IMR-90 (cell line): ENCODE measurements at regions not wholly inside any gene's neighbourhood (a gene's known extent, or its start where the extent isn't known, plus 50 kb on each side); places are given as distances from the start of the nearest gene placed in this dataset.
A peak's percentile ranks its signal among the peaks of the same experiment; 100 is the strongest.

Source experiments
- ATAC-seq: fragments of 200-7000 bp; cut with Tn5 transposase; 2 replicates; pipeline ENCODE4 v1.9.1; 2020; ENCODE audit warnings: low read depth, mild to moderate bottlenecking, moderate library complexity
- BruUV-seq: library from RNA; stranded (reverse); fragments of 400-500 nt; replicated peaks from 2 replicates; lab custom pipeline; 2021; lab: Mats Ljungman, UMichigan
- CTCF ChIA-PET: fragments of 300-600 bp; formaldehyde crosslinking; extraction: SDS; loops from one replicate; lab custom pipeline; 2021; ENCODE audit warnings: antibody characterized with exemption; lab: Yijun Ruan, JAX
- POLR2A ChIA-PET: fragments of 300-600 bp; sonication (Branson Sonifier 250); formaldehyde crosslinking; loops from one replicate; lab custom pipeline; 2022; ENCODE audit warnings: antibody characterized with exemption; ENCODE audit not compliant: unreplicated experiment; lab: Charles Lee
- DNase-seq: peaks from one replicate; pipeline ENCODE4 v3.0.0; 2013
- H2AFZ ChIP-seq: replicated peaks from 2 replicates; pipeline ENCODE3; 2013; ENCODE audit warnings: low read length, mild to moderate bottlenecking; ENCODE audit not compliant: poor library complexity
- H2AK5ac ChIP-seq: 2 replicates; pipeline ENCODE4 v1.6.1; 2013; ENCODE audit warnings: low read depth, low read length, inconsistent platforms
- H2AK9ac ChIP-seq: replicated peaks from 2 replicates; pipeline ENCODE3; 2013; ENCODE audit warnings: mild to moderate bottlenecking, low read depth, low read length, moderate library complexity; ENCODE audit not compliant: poor library complexity
- H2BK120ac ChIP-seq: 2 replicates; pipeline ENCODE4 v1.6.1; 2013; ENCODE audit warnings: low read depth, low read length, inconsistent platforms
- H2BK15ac ChIP-seq: 3 replicates; pipeline ENCODE4 v1.6.1; 2013; ENCODE audit warnings: low read depth, low read length, inconsistent platforms
- H2BK20ac ChIP-seq: 2 replicates; pipeline ENCODE4 v1.6.1; 2013; ENCODE audit warnings: low read depth, mild to moderate bottlenecking, inconsistent platforms, low read length, moderate library complexity
- H2BK5ac ChIP-seq: 2 replicates; pipeline ENCODE4 v1.6.1; 2013; ENCODE audit warnings: mild to moderate bottlenecking, low read depth, low read length, inconsistent platforms; ENCODE audit not compliant: poor library complexity, severe bottlenecking
- H3K14ac ChIP-seq: replicated peaks from 2 replicates; pipeline ENCODE4 v1.6.1; 2013; ENCODE audit warnings: low read depth, low read length, inconsistent platforms
- H3K18ac ChIP-seq: 2 replicates; pipeline ENCODE4 v1.6.1; 2013; ENCODE audit warnings: low read depth, low read length, control low read depth
- H3K23ac ChIP-seq: 2 replicates; pipeline ENCODE4 v1.6.1; 2013; ENCODE audit warnings: low read depth, low read length, inconsistent platforms
- H3K27ac ChIP-seq: 2 replicates; pipeline ENCODE4 v1.5.1; 2013; ENCODE audit warnings: mild to moderate bottlenecking, control low read depth, low read length; ENCODE audit not compliant: insufficient read depth
- H3K27me3 ChIP-seq: 2 replicates; pipeline ENCODE4 v1.6.1; 2013; ENCODE audit warnings: low read length; ENCODE audit not compliant: control insufficient read depth, insufficient read depth
- H3K36me3 ChIP-seq: 2 replicates; pipeline ENCODE4 v1.6.1; 2013; ENCODE audit warnings: low read length, mixed read lengths; ENCODE audit not compliant: control insufficient read depth, insufficient read depth
- H3K4ac ChIP-seq: 2 replicates; pipeline ENCODE4 v1.6.1; 2013; ENCODE audit warnings: low read depth, low read length, inconsistent platforms
- H3K4me1 ChIP-seq: 2 replicates; pipeline ENCODE4 v1.6.1; 2013; ENCODE audit warnings: low read length, mixed read lengths; ENCODE audit not compliant: control insufficient read depth, insufficient read depth
- H3K4me2 ChIP-seq: 2 replicates; pipeline ENCODE4 v1.6.1; 2013; ENCODE audit warnings: low read depth, mild to moderate bottlenecking, control low read depth, low read length, moderate library complexity
- H3K4me3 ChIP-seq: 2 replicates; pipeline ENCODE4 v1.5.1; 2013; ENCODE audit warnings: low read depth, mild to moderate bottlenecking, control low read depth, low read length, moderate library complexity; ENCODE audit not compliant: insufficient read depth
- H3K56ac ChIP-seq: 2 replicates; pipeline ENCODE4 v1.6.1; 2013; ENCODE audit warnings: low read length, inconsistent platforms; ENCODE audit not compliant: insufficient read depth; ENCODE audit errors: extremely low read depth
- H3K79me1 ChIP-seq, 2 experiments: 2 replicates each; pipeline ENCODE4 v1.6.1; 2013; ENCODE audit warnings: low read length in 2 of 2, inconsistent platforms in 1 of 2, low read depth in 1 of 2
- H3K9ac ChIP-seq: 2 replicates; pipeline ENCODE4 v1.6.1; 2013; ENCODE audit warnings: low read depth, low read length, control low read depth
- H3K9me1 ChIP-seq: 2 replicates; pipeline ENCODE4 v1.6.1; 2013; ENCODE audit warnings: low read length, inconsistent platforms; ENCODE audit not compliant: insufficient read depth
- H3K9me3 ChIP-seq: 2 replicates; pipeline ENCODE4 v1.6.1; 2013; ENCODE audit warnings: low read length; ENCODE audit not compliant: control insufficient read depth, insufficient read depth
- H4K20me1 ChIP-seq: 2 replicates; pipeline ENCODE4 v1.6.1; 2013; ENCODE audit warnings: low read length, inconsistent platforms; ENCODE audit not compliant: insufficient read depth
- H4K5ac ChIP-seq: 2 replicates; pipeline ENCODE4 v1.6.1; 2013; ENCODE audit warnings: mild to moderate bottlenecking, low read depth, low read length, control low read depth
- H4K8ac ChIP-seq, 2 experiments: 2 replicates each; pipeline ENCODE4 v1.6.1; 2013; ENCODE audit warnings: low read depth in 2 of 2, low read length in 2 of 2, control low read depth in 1 of 2, inconsistent platforms in 1 of 2
- H4K91ac ChIP-seq: 2 replicates; pipeline ENCODE4 v1.6.1; 2013; ENCODE audit warnings: low read depth, low read length, inconsistent platforms; ENCODE audit not compliant: insufficient read depth
- BHLHE40 ChIP-seq: fragments of 150-350 bp; IDR thresholded peaks from 2 replicates; pipeline ENCODE4 v1.6.1; 2016; ENCODE audit warnings: mild to moderate bottlenecking, low read depth, low read length
- CEBPB ChIP-seq: IDR thresholded peaks from 2 replicates; pipeline ENCODE4 v1.6.1; 2012; ENCODE audit warnings: low read depth, low read length, improper control_type of control experiment
- FOS ChIP-seq: fragments of 150-350 bp; IDR thresholded peaks from 2 replicates; pipeline ENCODE4 v1.6.1; 2016; ENCODE audit warnings: low read depth, low read length
- MAFK ChIP-seq: IDR thresholded peaks from 2 replicates; pipeline ENCODE4 v1.6.1; 2012; ENCODE audit warnings: low read depth, low read length, improper control_type of control experiment
- MAZ ChIP-seq: IDR thresholded peaks from 2 replicates; pipeline ENCODE4 v1.6.1; 2012; ENCODE audit warnings: low read depth, mild to moderate bottlenecking, low read length, improper control_type of control experiment, moderate library complexity, borderline replicate concordance
- MXI1 ChIP-seq: IDR thresholded peaks from 2 replicates; pipeline ENCODE4 v1.6.1; 2012; ENCODE audit warnings: low read depth, mild to moderate bottlenecking, low read length, moderate library complexity, borderline replicate concordance
- NFE2L2 ChIP-seq: fragments of 150-350 bp; IDR thresholded peaks from 2 replicates; pipeline ENCODE4 v1.6.1; 2016; ENCODE audit warnings: low read depth, mild to moderate bottlenecking, low read length
- POLR2A ChIP-seq: IDR thresholded peaks from 2 replicates; pipeline ENCODE4 v1.6.1; 2012; ENCODE audit warnings: mild to moderate bottlenecking, low read depth, low read length
- RAD21 ChIP-seq: IDR thresholded peaks from 2 replicates; pipeline ENCODE4 v1.6.1; 2012; ENCODE audit warnings: low read length, improper control_type of control experiment
- RFX5 ChIP-seq: IDR thresholded peaks from 2 replicates; pipeline ENCODE4 v1.8.0; 2012; ENCODE audit warnings: low read depth, mild to moderate bottlenecking, low read length, moderate library complexity
- SMC3 ChIP-seq: fragments of 150-350 bp; IDR thresholded peaks from 2 replicates; pipeline ENCODE4 v1.6.1; 2016; ENCODE audit warnings: low read depth, mild to moderate bottlenecking, antibody characterized with exemption, low read length, moderate library complexity
- WGBS, 2 experiments: methylation state at CpG; one replicate each; pipeline versions ENCODE4 v1.1.5 to v1.1.7; 2013; ENCODE audit warnings: missing lambda C conversion rate in 2 of 2; ENCODE audit not compliant: insufficient read length in 1 of 2; ENCODE audit errors: extremely low coverage in 2 of 2; 5-methylcytosine and 5-hydroxymethylcytosine counted together
- dilution Hi-C: fragments of 300-500 bp; cut with HindIII; formaldehyde crosslinking; loops from one replicate; pipeline ENCODE4 v1.14.3; 2018; ENCODE audit warnings: low sequenced_read_pairs; ENCODE audit not compliant: unreplicated experiment
- in situ Hi-C: fragments of 300-500 bp; cut with MboI; formaldehyde crosslinking; loops from 3 replicates; pipeline ENCODE4 v1.14.3; 2019; ENCODE audit warnings: low sequenced_read_pairs, inconsistent platforms, mixed read lengths
- intact Hi-C: fragments of 100-400 bp; cut with micrococcal nuclease; formaldehyde crosslinking; loops from 2 replicates; pipeline ENCODE4 v1.10.0; 2022
- TF ChIP-seq, protein P1 (sequence below): fragments of 150-350 bp; IDR thresholded peaks from 2 replicates; pipeline ENCODE4 v1.6.1; 2016; ENCODE audit warnings: low read depth, mild to moderate bottlenecking, low read length, moderate library complexity, borderline replicate concordance
- TF ChIP-seq, protein P2 (sequence below): fragments of 150-350 bp; IDR thresholded peaks from 2 replicates; pipeline ENCODE4 v1.6.1; 2017; ENCODE audit warnings: mild to moderate bottlenecking, antibody characterized with exemption, low read length, low read depth

DNA sequence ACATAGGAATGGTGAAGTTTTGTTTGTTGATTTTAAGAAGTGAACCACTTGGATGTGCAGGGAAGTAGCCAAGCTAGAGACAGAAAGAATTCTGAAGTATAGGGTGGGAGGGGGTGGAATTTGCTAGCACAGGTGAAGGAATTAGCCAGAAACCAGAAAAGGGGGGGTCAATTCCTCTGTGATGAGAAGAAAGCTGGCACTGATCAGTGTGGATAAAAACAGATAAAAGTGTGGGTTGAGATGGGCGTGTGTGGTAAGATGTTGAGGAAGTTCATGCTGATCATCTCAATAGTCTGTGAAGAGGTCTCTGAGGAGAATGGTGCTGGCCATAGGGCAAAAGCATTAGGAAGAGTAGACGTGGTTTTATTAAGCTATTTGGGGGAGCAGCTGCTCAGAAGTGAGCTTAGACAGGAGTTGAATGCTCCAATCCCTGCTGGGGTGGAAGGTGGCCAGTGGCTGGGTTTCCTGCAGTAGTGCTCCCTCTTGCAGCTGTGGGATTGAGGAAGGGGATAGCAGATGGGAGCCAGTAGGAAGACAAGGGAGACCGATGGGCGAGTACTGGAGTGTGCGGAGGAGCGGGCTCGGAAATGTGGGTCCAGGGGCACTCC is 88.7 kb upstream of the ELL2 start (continued):
- TF ChIP-seq BHLHE40 = no peak

DNA sequence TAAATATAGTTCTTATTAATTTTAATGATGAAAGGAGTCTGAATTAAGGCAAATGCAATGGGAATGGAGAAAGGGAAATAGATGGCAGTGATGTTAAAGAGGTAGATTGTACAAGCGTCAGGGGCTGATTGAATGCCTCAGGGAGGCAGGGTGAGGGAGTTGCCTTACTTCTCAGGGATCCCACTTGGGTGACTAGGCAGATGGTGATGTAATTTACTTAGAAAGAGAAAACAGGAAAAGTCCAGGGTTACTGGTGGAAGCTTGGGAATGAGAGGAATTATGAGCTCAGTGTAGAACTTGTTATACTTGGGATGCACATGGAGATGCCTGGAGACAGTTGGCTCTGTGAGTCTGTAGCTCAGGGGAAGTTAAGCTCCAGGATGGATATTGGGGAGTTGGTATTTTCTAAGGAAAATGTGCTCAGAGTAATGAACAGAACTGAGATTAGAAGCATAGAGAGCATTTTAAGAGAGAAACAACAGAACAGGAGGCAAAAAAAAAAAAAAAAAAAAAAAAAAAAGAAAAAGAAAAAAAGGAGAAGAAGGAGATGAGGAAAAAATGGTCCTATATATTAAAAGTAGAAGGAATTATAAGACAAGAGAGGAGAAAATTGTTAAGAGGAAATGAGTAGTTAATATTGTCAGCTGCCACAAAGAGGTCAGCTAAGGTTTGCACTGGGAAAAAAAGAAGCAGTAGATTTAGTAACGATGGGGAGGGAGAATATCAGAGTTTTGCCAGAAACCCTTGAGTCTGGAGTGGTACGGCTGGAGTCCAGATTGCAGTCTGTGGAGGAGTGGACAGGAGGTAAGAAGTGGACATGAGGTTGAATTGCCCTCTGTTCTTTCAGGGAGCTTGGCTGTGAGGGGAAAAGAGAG is 88.0 kb upstream of the ELL2 start:
- Histone ChIP-seq H3K27ac (peak overlapping the region; percentile 39), H3K9me1 (peaks cover 12% of the 10 kb centered on the region), H3K18ac (peak overlapping the region; percentile 90; the same call in 1 of the 2 replicates), H4K8ac (peak overlapping the region; percentile 15 to 52; a peak in 3 of 4 replicates), H3K27me3 (no peaks in the 10 kb centered on the region), H2AK5ac (peak overlapping the region; percentile 87; the same call in 1 of the 2 replicates), H2BK15ac (peak overlapping the region; percentile 96), H3K36me3 (no peaks in the 10 kb centered on the region), H3K4me1 (peaks cover 11% of the 10 kb centered on the region), H3K23ac (peak overlapping the region; percentile 62; the same call in 1 of the 2 replicates), H2BK20ac (peak overlapping the region; percentile 94), H3K4me2 (peak overlapping the region; percentile 48; the same call in 1 of the 2 replicates), H3K4me3 (no peak overlapping the region), H3K9ac (peak overlapping the region; percentile 49; the same call in 1 of the 2 replicates), H3K79me1 (peaks cover 0 to 11% of the 10 kb centered on the region in 2 experiments; a peak in 1 of 4 replicates), H4K5ac (peak overlapping the region; percentile 74; the same call in 1 of the 2 replicates), H2BK5ac (peak overlapping the region; percentile 84), H2AFZ (peak overlapping the region; percentile 83), H3K56ac (no peak overlapping the region), H3K4ac (peak overlapping the region; percentile 91), H4K91ac (peak overlapping the region; percentile 90), H2BK120ac (peak overlapping the region; percentile 87), H4K20me1 (no peaks in the 10 kb centered on the region), H3K14ac (peak overlapping the region; percentile 87), H3K9me3 (no peaks in the 10 kb centered on the region), H2AK9ac (peak overlapping the region; percentile 75)
- no TSS peak for BruUV-seq
- intact Hi-C loops (no loop called here), in situ Hi-C loops (no loop called here), dilution Hi-C loops (no loop called here)
- ATAC-seq (peak; percentile 83), DNase-seq (peak; percentile 91)
- 52% methylated on average over 3 of the region's 3 CpGs; no CpG with 5 or more reads in 1 of the 2 experiments for WGBS, 2 experiments
- ChIA-PET POLR2A (interaction anchor here (0.5 kb wide), 1 partner anchor 17 kb away, joined by 6 read pairs; no protein-coding TSS in a partner anchor), CTCF (no interaction called here)
- no peak for TF ChIP-seq MXI1
- TF ChIP-seq, protein P1, sequence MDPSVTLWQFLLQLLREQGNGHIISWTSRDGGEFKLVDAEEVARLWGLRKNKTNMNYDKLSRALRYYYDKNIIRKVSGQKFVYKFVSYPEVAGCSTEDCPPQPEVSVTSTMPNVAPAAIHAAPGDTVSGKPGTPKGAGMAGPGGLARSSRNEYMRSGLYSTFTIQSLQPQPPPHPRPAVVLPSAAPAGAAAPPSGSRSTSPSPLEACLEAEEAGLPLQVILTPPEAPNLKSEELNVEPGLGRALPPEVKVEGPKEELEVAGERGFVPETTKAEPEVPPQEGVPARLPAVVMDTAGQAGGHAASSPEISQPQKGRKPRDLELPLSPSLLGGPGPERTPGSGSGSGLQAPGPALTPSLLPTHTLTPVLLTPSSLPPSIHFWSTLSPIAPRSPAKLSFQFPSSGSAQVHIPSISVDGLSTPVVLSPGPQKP = no peak
- TF ChIP-seq BHLHE40 = no peak
- TF ChIP-seq, protein P2, sequence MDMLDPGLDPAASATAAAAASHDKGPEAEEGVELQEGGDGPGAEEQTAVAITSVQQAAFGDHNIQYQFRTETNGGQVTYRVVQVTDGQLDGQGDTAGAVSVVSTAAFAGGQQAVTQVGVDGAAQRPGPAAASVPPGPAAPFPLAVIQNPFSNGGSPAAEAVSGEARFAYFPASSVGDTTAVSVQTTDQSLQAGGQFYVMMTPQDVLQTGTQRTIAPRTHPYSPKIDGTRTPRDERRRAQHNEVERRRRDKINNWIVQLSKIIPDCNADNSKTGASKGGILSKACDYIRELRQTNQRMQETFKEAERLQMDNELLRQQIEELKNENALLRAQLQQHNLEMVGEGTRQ = no peak
- TF ChIP-seq POLR2A = no peak
- TF ChIP-seq RAD21 = no peak
- peak; percentile 58; the same call in 1 of the 2 replicates for TF ChIP-seq CEBPB
- TF ChIP-seq MAZ = no peak
- TF ChIP-seq RFX5 = no peak
- no peak for TF ChIP-seq FOS
- peak; percentile 54 for TF ChIP-seq NFE2L2
- no peak for TF ChIP-seq MAFK
- TF ChIP-seq SMC3 = no peak
